HG02623 (cell line): ENCODE measurements at regions not wholly inside any gene's neighbourhood (a gene's known extent, or its start where the extent isn't known, plus 50 kb on each side); places are given as distances from the start of the nearest gene placed in this dataset.
A peak's percentile ranks its signal among the peaks of the same experiment; 100 is the strongest.

Experiments used
- ATAC-seq: cut with Tn5 transposase; IDR thresholded peaks from one replicate; pipeline ENCODE4 v1.9.1; 2021; ENCODE audit warnings: moderate library complexity; ENCODE audit not compliant: unreplicated experiment

- no peak for ATAC-seq
Measured at GRCh38 chr1:37272626-37273025, 201.8 kb upstream of the ZC3H12A start.

- no peak for ATAC-seq
Measured at GRCh38 chr1:37274486-37274885, 199.9 kb upstream of the ZC3H12A start.

- ATAC-seq: no peak
Measured at GRCh38 chr1:37274938-37275631, 199.3 kb upstream of the ZC3H12A start.

GRCh38 chr1:37277366-37277765 lies 197.0 kb upstream of the ZC3H12A start:
- no peak for ATAC-seq

- no peak for ATAC-seq
Measured at GRCh38 chr1:37281354-37281753, 193.0 kb upstream of the ZC3H12A start.

- no peak for ATAC-seq
Measured at GRCh38 chr1:37282764-37283163, 191.6 kb upstream of the ZC3H12A start.

GRCh38 chr1:37284053-37284452 lies 190.3 kb upstream of the ZC3H12A start:
- ATAC-seq: no peak

GRCh38 chr1:37286881-37287280 lies 187.5 kb upstream of the ZC3H12A start:
- no peak for ATAC-seq

GRCh38 chr1:37288900-37289299 lies 185.5 kb upstream of the ZC3H12A start:
- ATAC-seq: peak; percentile 95

GRCh38 chr1:37290718-37291117 lies 183.7 kb upstream of the ZC3H12A start:
- ATAC-seq: no peak

- ATAC-seq: no peak
Measured at GRCh38 chr1:37292789-37293188, 181.6 kb upstream of the ZC3H12A start.

- no peak for ATAC-seq
Measured at GRCh38 chr1:37294096-37294495, 180.3 kb upstream of the ZC3H12A start.

- no peak for ATAC-seq
Measured at GRCh38 chr1:37294529-37294928, 179.9 kb upstream of the ZC3H12A start.

GRCh38 chr1:37298769-37299168 lies 175.6 kb upstream of the ZC3H12A start:
- no peak for ATAC-seq

GRCh38 chr1:37299216-37299615 lies 175.2 kb upstream of the ZC3H12A start:
- ATAC-seq: no peak

- ATAC-seq: no peak
Measured at GRCh38 chr1:37303884-37304574, 170.4 kb upstream of the ZC3H12A start.

- ATAC-seq: no peak
Measured at GRCh38 chr1:37305108-37305507, 169.3 kb upstream of the ZC3H12A start.

- no peak for ATAC-seq
Measured at GRCh38 chr1:37305841-37306240, 168.5 kb upstream of the ZC3H12A start.

- no peak for ATAC-seq
Measured at GRCh38 chr1:37306461-37306860, 167.9 kb upstream of the ZC3H12A start.

GRCh38 chr1:37306871-37307270 lies 167.5 kb upstream of the ZC3H12A start:
- ATAC-seq: no peak

- no peak for ATAC-seq
Measured at GRCh38 chr1:37308031-37308960, 166.1 kb upstream of the ZC3H12A start.

GRCh38 chr1:37309574-37309973 lies 164.8 kb upstream of the ZC3H12A start:
- no peak for ATAC-seq
